PC-9 (cell line): ENCODE measurements at regions not wholly inside any gene's neighbourhood (a gene's known extent, or its start where the extent isn't known, plus 50 kb on each side); places are given as distances from the start of the nearest gene placed in this dataset.

Experiments
- BruUV-seq: library from RNA; stranded (reverse); fragments of 400-500 nt; replicated peaks from 2 replicates; lab custom pipeline; 2021; lab: Mats Ljungman, UMichigan
- CTCF ChIA-PET: fragments of 300-600 bp; sonication (Branson Sonifier 250); formaldehyde crosslinking; loops from one replicate; lab custom pipeline; 2022; ENCODE audit warnings: antibody characterized with exemption; lab: Charles Lee
- POLR2A ChIA-PET: fragments of 300-600 bp; sonication (Branson Sonifier 250); formaldehyde crosslinking; loops from one replicate; lab custom pipeline; 2022; ENCODE audit warnings: antibody characterized with exemption; ENCODE audit not compliant: unreplicated experiment; lab: Charles Lee
- DNase-seq, 2 experiments: peaks; one replicate each; pipeline versions ENCODE4 v3.0.0 to v3.0.0-alpha.2; 2015 to 2022; ENCODE audit warnings: mixed read lengths in 1 of 2
- H2AFZ ChIP-seq: fragments of 200-600 bp; sonication (generic); 2 replicates; pipeline ENCODE4 v1.8.1; 2017; ENCODE audit warnings: antibody characterized with exemption
- H3F3A ChIP-seq: fragments of 200-600 bp; sonication (generic); 2 replicates; pipeline ENCODE4 v1.8.1; 2017; ENCODE audit warnings: antibody characterized with exemption, mild to moderate bottlenecking, low read depth; ENCODE audit not compliant: insufficient read depth
- H3K27ac ChIP-seq: fragments of 200-600 bp; sonication (generic); 2 replicates; pipeline ENCODE4 v1.6.1; 2016; ENCODE audit warnings: mixed run types
- H3K27me3 ChIP-seq: fragments of 200-600 bp; sonication (generic); 2 replicates; pipeline ENCODE4 v1.6.1; 2016; ENCODE audit warnings: low read depth, mixed run types; ENCODE audit not compliant: insufficient read depth
- H3K36me3 ChIP-seq: fragments of 200-600 bp; sonication (generic); 2 replicates; pipeline ENCODE4 v1.6.1; 2016; ENCODE audit warnings: low read depth, mixed run types
- H3K4me1 ChIP-seq: fragments of 200-600 bp; sonication (generic); replicated peaks from 2 replicates; pipeline ENCODE4 v1.6.1; 2016; ENCODE audit warnings: mixed run types; ENCODE audit not compliant: insufficient read depth
- H3K4me2 ChIP-seq: fragments of 200-600 bp; sonication (generic); 2 replicates; pipeline ENCODE4 v1.6.1; 2017; ENCODE audit warnings: mixed run types
- H3K4me3 ChIP-seq: fragments of 200-600 bp; sonication (generic); 2 replicates; pipeline ENCODE4 v1.6.1; 2016; ENCODE audit warnings: mixed run types
- H3K79me2 ChIP-seq: fragments of 200-600 bp; sonication (generic); 2 replicates; pipeline ENCODE4 v1.6.1; 2017; ENCODE audit warnings: low read depth, mixed run types
- H3K9me2 ChIP-seq: fragments of 200-600 bp; sonication (generic); 2 replicates; pipeline ENCODE4 v1.8.1; 2017; ENCODE audit warnings: mild to moderate bottlenecking; ENCODE audit not compliant: insufficient read depth
- H3K9me3 ChIP-seq: fragments of 200-600 bp; sonication (generic); 2 replicates; pipeline ENCODE4 v1.8.1; 2016; ENCODE audit warnings: low read depth; ENCODE audit not compliant: insufficient read depth
- H4K20me1 ChIP-seq: fragments of 200-600 bp; sonication (generic); 2 replicates; pipeline ENCODE4 v1.8.1; 2017; ENCODE audit not compliant: insufficient read depth
- EZH2 ChIP-seq: fragments of 200-600 bp; sonication (generic); IDR thresholded peaks from 2 replicates; pipeline ENCODE4 v1.8.0; 2017; ENCODE audit warnings: antibody characterized with exemption, low read depth
- intact Hi-C: fragments of 100-400 bp; cut with micrococcal nuclease; formaldehyde crosslinking; loops from one replicate; pipeline ENCODE4 v1.10.0; 2022; ENCODE audit not compliant: unreplicated experiment
- TF ChIP-seq, protein P1 (sequence below): fragments of 200-600 bp; sonication (generic); conservative IDR thresholded peaks from 2 replicates; pipeline ENCODE4 v1.6.1; 2017; ENCODE audit warnings: mixed run types, antibody characterized with exemption, mild to moderate bottlenecking, moderate library complexity

DNA sequence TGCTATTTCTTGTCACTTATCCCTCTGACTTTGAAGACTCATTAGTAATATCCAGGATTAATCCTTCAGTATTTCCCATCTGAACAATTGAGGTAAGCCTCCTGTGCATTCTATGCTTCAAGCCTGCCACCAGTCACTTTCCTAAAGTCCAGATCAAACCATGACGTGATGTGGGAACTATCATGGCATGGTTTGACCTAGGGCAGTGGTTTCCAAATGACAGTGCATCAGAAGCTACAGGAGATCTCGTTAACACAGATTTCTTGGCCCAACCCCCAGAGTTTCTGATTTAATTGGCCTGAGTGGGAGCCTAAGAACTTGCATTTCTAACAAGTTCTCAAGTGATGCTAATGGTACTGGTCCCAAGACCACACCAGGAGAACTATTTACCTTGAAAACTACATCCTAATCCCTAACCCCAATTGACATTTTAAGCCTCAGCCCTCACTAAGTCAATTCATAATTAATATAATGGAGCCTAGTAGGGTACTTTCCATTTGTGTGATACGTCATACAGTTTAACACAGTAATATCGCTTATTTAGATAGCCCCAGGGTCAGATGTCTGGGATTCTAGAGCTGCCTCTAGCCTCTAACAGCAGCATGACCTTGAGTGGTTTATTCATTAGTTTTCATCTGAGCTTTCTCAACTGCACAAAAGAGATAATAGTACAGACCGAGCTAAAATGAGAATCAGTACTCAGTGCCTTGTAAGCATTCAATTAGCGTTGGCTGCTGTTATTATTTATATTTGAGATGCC lies 907.6 kb downstream of the TFAP2A start:
- no peaks in the 10 kb centered on the region; the same call in 1 of the 2 replicates for H3K9me3 ChIP-seq
- no peak overlapping the region for H2AFZ ChIP-seq
- no peak for DNase-seq
- H3F3A ChIP-seq = no peaks in the 10 kb centered on the region
- H3K27me3 ChIP-seq = no peaks in the 10 kb centered on the region
- intact Hi-C loops = no loop called here
- no peaks in the 10 kb centered on the region for H3K9me2 ChIP-seq
- H3K79me2 ChIP-seq = no peaks in the 10 kb centered on the region
- ChIA-PET POLR2A (no interaction called here), CTCF (no interaction called here)
- H3K4me1 ChIP-seq = no peaks in the 10 kb centered on the region; the same call in 1 of the 2 replicates
- no peak for TF ChIP-seq EZH2
- TF ChIP-seq, protein P1, sequence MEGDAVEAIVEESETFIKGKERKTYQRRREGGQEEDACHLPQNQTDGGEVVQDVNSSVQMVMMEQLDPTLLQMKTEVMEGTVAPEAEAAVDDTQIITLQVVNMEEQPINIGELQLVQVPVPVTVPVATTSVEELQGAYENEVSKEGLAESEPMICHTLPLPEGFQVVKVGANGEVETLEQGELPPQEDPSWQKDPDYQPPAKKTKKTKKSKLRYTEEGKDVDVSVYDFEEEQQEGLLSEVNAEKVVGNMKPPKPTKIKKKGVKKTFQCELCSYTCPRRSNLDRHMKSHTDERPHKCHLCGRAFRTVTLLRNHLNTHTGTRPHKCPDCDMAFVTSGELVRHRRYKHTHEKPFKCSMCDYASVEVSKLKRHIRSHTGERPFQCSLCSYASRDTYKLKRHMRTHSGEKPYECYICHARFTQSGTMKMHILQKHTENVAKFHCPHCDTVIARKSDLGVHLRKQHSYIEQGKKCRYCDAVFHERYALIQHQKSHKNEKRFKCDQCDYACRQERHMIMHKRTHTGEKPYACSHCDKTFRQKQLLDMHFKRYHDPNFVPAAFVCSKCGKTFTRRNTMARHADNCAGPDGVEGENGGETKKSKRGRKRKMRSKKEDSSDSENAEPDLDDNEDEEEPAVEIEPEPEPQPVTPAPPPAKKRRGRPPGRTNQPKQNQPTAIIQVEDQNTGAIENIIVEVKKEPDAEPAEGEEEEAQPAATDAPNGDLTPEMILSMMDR = no peak
- H3K27ac ChIP-seq = no peak overlapping the region
- BruUV-seq = no TSS peak
- H3K4me2 ChIP-seq = no peak overlapping the region
- H3K4me3 ChIP-seq = no peak overlapping the region
- no peaks in the 10 kb centered on the region for H4K20me1 ChIP-seq
- H3K36me3 ChIP-seq = no peaks in the 10 kb centered on the region

DNA sequence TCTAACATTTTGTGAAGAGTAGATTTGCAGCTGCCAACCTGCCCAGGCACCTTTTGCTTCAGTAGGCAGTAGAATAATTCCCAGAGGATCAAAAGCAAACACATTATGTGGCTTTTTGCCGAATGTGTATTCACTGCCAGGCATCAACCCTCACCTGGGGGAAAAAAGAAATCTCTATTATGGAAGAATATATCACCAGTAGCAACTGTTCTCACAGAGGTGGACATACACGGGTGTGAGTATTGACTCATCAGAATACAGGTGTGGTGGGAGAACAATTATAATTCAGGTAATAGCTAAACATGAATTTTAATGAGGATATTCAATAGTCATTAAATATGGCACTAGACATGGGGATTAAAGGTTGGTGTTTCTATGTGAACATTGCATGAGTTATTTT lies 910.7 kb downstream of the TFAP2A start:
- CTCF ChIA-PET = interaction anchor here (0.7 kb wide), 1 partner anchor 11 kb away, joined by 7 read pairs; no protein-coding TSS in a partner anchor

DNA sequence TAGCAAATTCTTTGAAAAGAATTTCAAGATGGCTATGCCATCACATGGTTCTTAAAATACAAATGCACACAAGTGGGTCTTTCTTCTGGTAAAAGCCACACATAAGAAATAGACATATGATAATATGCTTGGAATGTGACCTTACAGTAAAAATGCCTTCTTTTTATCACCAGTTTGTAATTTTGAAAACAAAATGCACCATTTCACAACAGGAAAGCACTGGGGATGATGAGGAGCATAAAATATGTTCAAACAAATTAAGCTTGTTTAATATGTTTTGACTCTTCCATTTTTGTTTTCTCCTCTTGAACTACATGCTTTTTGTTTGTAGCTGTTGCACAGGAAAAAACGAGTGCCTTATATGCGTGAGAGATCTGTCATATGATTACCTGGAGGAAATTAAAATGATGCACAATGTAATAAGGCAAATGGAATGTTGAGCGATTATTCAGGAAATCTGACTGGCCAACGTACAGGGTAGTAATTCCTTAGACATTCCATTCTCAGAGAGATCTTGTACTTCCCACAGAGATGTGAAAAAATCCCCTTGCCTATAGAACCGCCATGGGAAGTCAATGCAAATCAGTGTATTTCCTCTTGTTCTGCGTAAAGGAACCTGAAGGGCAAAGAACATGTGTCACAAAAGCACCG lies 911.6 kb downstream of the TFAP2A start:
- intact Hi-C loops = loop anchor here (1.0 to 5.0 kb wide), 4 partner anchors 21 to 909 kb away; no protein-coding TSS in a partner anchor
- H3K4me2 ChIP-seq = peak overlapping the region; percentile 25; the same call in 1 of the 2 replicates

More for the DNA sequence above, 910.7 kb downstream of the TFAP2A start:
- Histone ChIP-seq H3K27me3 (no peaks in the 10 kb centered on the region), H3K9me3 (no peaks in the 10 kb centered on the region; the same call in 1 of the 2 replicates), H3F3A (no peaks in the 10 kb centered on the region), H4K20me1 (no peaks in the 10 kb centered on the region), H3K79me2 (no peaks in the 10 kb centered on the region), H3K4me1 (no peaks in the 10 kb centered on the region; the same call in 1 of the 2 replicates), H3K4me3 (no peak overlapping the region), H3K9me2 (no peaks in the 10 kb centered on the region), H3K27ac (0 out of 2 replicates have a peak overlapping the region, but pooled peaks have one; percentile 37), H3K36me3 (no peaks in the 10 kb centered on the region), H2AFZ (no peak overlapping the region), H3K4me2 (no peak overlapping the region)
- TF ChIP-seq, protein P1 = no peak
- TF ChIP-seq EZH2 = no peak
- BruUV-seq = no TSS peak
- no peak for DNase-seq
- POLR2A ChIA-PET = interaction anchor here (0.6 kb wide), 1 partner anchor 903 kb away, joined by 18 read pairs; no protein-coding TSS in a partner anchor
- intact Hi-C loops = loop anchor here (5.0 kb wide), 1 partner anchor 908 kb away; no protein-coding TSS in a partner anchor

More for the DNA sequence above, 911.6 kb downstream of the TFAP2A start:
- TF ChIP-seq, protein P1 = no peak
- no peak for TF ChIP-seq EZH2
- Histone ChIP-seq H3K9me2 (no peaks in the 10 kb centered on the region), H3K9me3 (no peaks in the 10 kb centered on the region; the same call in 1 of the 2 replicates), H3K27ac (0 out of 2 replicates have a peak overlapping the region, but pooled peaks have one; percentile 37), H4K20me1 (no peaks in the 10 kb centered on the region), H3F3A (no peaks in the 10 kb centered on the region), H3K4me1 (no peaks in the 10 kb centered on the region; the same call in 1 of the 2 replicates), H3K4me3 (no peak overlapping the region), H3K27me3 (no peaks in the 10 kb centered on the region), H2AFZ (no peak overlapping the region; the same call in 1 of the 2 replicates), H3K79me2 (no peaks in the 10 kb centered on the region), H3K36me3 (no peaks in the 10 kb centered on the region)
- DNase-seq = peak; percentile 42 to 78
- no TSS peak for BruUV-seq
- ChIA-PET CTCF (interaction anchor here (0.5 kb wide), 1 partner anchor 80 kb away, joined by 12 read pairs; no protein-coding TSS in a partner anchor), POLR2A (no interaction called here)
